ENCODE measurements at regions not wholly inside any gene's neighbourhood (a gene's known extent, or its start where the extent isn't known, plus 50 kb on each side); places are given as distances from the start of the nearest gene placed in this dataset.

DNA sequence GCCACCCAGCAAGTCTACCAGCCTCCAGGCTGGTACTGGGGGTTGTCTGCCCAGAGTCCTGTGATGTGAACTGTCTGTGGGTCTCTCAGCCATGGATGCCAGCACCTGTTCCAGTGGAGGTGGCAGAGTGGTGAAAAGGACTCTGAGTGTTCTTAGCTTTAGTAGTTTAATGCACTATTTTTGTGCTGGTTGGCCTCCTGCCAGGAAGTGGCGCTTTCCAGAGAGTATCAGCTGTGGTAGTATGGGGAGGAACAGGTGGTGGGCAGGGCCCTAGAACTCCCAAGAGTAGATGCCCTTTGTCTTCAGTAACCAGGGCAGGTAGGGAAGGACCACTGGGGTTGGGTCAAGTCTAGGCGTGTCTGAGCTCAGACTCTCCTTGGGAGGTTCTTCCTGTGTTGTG lies 356.7 kb downstream of the STK39 start:
- TF ChIP-seq EZH2 (optimal IDR thresholded peaks at IDR 0.05; ENCODE audit: low read depth, low read length) = no peak
- TF ChIP-seq, protein P1, sequence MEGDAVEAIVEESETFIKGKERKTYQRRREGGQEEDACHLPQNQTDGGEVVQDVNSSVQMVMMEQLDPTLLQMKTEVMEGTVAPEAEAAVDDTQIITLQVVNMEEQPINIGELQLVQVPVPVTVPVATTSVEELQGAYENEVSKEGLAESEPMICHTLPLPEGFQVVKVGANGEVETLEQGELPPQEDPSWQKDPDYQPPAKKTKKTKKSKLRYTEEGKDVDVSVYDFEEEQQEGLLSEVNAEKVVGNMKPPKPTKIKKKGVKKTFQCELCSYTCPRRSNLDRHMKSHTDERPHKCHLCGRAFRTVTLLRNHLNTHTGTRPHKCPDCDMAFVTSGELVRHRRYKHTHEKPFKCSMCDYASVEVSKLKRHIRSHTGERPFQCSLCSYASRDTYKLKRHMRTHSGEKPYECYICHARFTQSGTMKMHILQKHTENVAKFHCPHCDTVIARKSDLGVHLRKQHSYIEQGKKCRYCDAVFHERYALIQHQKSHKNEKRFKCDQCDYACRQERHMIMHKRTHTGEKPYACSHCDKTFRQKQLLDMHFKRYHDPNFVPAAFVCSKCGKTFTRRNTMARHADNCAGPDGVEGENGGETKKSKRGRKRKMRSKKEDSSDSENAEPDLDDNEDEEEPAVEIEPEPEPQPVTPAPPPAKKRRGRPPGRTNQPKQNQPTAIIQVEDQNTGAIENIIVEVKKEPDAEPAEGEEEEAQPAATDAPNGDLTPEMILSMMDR (IDR thresholded peaks at IDR 0.05; ENCODE audit: low read length) = no peak
- TF ChIP-seq EZH2phosphoT487 (IDR thresholded peaks at IDR 0.05; ENCODE audit: low read length) = no peak
- H3K27me3 ChIP-seq (replicated peaks; ENCODE audit: insufficient read depth, low read length) = no peaks in the 10 kb centered on the region
- no peak overlapping the region for H3K27ac ChIP-seq (ENCODE audit: low read length)

DNA sequence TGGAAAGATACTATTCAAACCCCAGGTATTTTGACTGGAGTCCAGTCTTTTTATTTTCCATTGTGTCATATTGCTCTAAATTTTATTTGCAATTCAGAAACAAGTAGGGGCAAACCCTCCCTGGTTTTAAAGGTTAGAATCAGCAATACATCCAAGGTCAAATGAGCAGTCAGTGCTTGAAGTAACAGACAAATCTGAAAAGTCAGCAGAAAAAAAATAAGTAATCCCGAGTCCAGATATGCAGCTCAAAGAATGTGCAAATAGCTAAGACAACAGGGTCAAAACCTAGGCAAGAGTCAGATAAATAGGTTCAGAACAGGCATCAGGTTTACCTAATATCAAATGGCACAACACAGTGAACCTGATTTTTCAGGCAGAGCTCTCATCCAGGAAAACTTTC lies 367.0 kb downstream of the STK39 start:
- Histone ChIP-seq H3K27ac (ENCODE audit: low read length) (no peak overlapping the region), H3K9me3 (replicated peaks; ENCODE audit: insufficient read depth, low read length) (no peaks in the 10 kb centered on the region), H3K4me2 (ENCODE audit: low read depth, low read length) (no peak overlapping the region), H4K20me1 (ENCODE audit: insufficient read depth, low read length) (no peaks in the 10 kb centered on the region), H3K4me1 (ENCODE audit: low read length) (no peaks in the 10 kb centered on the region), H3K9me2 (replicated peaks; ENCODE audit: insufficient read depth, low read length) (no peaks in the 10 kb centered on the region), H3K79me2 (ENCODE audit: low read length) (no peaks in the 10 kb centered on the region), H3K27me3 (replicated peaks; ENCODE audit: insufficient read depth, low read length) (no peaks in the 10 kb centered on the region), H3K36me3 (replicated peaks; ENCODE audit: insufficient read depth, low read length) (no peaks in the 10 kb centered on the region), H3F3A (ENCODE audit: insufficient read depth, low read length) (no peaks in the 10 kb centered on the region), H2AFZ (ENCODE audit: low read length) (no peak overlapping the region), H3K9ac (ENCODE audit: low read length) (no peak overlapping the region), H3K4me3 (ENCODE audit: low read length) (no peak overlapping the region)
- no peak for DNase-seq
- TF ChIP-seq EZH2phosphoT487 (IDR thresholded peaks at IDR 0.05; ENCODE audit: low read length) (no peak), EZH2 (optimal IDR thresholded peaks at IDR 0.05; ENCODE audit: low read depth, low read length) (no peak)
- TF ChIP-seq, protein P1 (IDR thresholded peaks at IDR 0.05; ENCODE audit: low read length) = no peak

More for the DNA sequence above, 356.7 kb downstream of the STK39 start:
- Histone ChIP-seq H3K79me2 (ENCODE audit: low read length) (no peaks in the 10 kb centered on the region), H3F3A (ENCODE audit: insufficient read depth, low read length) (no peaks in the 10 kb centered on the region), H3K9me2 (replicated peaks; ENCODE audit: insufficient read depth, low read length) (no peaks in the 10 kb centered on the region), H2AFZ (ENCODE audit: low read length) (no peak overlapping the region), H3K4me1 (ENCODE audit: low read length) (no peaks in the 10 kb centered on the region), H3K4me2 (ENCODE audit: low read depth, low read length) (no peak overlapping the region), H3K9me3 (replicated peaks; ENCODE audit: insufficient read depth, low read length) (no peaks in the 10 kb centered on the region), H4K20me1 (ENCODE audit: insufficient read depth, low read length) (no peaks in the 10 kb centered on the region), H3K4me3 (ENCODE audit: low read length) (no peak overlapping the region), H3K9ac (ENCODE audit: low read length) (no peak overlapping the region), H3K36me3 (replicated peaks; ENCODE audit: insufficient read depth, low read length) (no peaks in the 10 kb centered on the region)
- peak; percentile 8 for DNase-seq

DNA sequence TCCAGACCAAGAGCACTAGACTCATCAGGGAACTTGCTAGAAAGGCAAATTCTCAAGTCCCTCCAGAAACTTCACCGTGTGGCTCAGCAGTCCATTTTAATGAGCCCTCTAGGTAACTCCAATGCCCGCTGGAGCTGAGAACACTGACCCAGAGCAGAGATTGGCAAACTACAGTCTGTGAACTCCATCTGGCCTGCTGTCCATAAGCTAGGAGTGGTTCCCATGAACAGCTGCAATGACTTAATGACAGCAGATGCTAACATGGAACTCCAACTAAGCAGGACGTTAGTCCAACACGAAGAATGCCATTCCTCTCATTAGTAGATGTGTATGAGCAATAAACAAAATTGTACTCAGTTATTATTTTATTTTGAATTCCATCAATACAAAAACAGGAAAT lies 371.9 kb downstream of the STK39 start:
- no peaks in the 10 kb centered on the region for H4K20me1 ChIP-seq (ENCODE audit: insufficient read depth, low read length)

DNA sequence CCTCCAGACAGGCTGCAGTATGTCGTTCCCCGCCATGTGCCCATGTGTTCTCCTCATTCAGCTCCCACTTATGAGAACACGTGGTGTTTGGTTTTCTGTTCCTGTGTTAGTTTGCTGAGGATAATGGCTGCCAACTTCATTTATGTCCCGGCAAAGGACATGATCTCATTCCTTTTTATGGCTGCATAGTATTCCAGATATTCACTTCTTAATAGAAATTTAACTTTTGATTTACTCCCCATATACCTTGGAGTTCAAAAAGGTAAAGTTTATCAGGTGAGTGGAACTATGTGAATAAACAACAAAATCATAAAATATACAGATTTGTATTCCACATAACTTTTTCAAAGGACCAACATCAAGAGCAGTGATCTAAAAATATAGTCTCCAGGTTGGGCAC lies 372.6 kb downstream of the STK39 start:
- H3K4me2 ChIP-seq (ENCODE audit: low read depth, low read length) = no peak overlapping the region

More for the DNA sequence above, 371.9 kb downstream of the STK39 start:
- no peak for DNase-seq
- Histone ChIP-seq H3K4me2 (ENCODE audit: low read depth, low read length) (no peak overlapping the region), H3F3A (ENCODE audit: insufficient read depth, low read length) (no peaks in the 10 kb centered on the region), H3K9ac (ENCODE audit: low read length) (no peak overlapping the region), H3K36me3 (replicated peaks; ENCODE audit: insufficient read depth, low read length) (no peaks in the 10 kb centered on the region), H2AFZ (ENCODE audit: low read length) (no peak overlapping the region), H3K4me3 (ENCODE audit: low read length) (no peak overlapping the region), H3K27ac (ENCODE audit: low read length) (no peak overlapping the region), H3K4me1 (ENCODE audit: low read length) (no peaks in the 10 kb centered on the region), H3K9me3 (replicated peaks; ENCODE audit: insufficient read depth, low read length) (no peaks in the 10 kb centered on the region), H3K9me2 (replicated peaks; ENCODE audit: insufficient read depth, low read length) (no peaks in the 10 kb centered on the region), H3K27me3 (replicated peaks; ENCODE audit: insufficient read depth, low read length) (no peaks in the 10 kb centered on the region), H3K79me2 (ENCODE audit: low read length) (no peaks in the 10 kb centered on the region)
- no peak for TF ChIP-seq EZH2phosphoT487 (IDR thresholded peaks at IDR 0.05; ENCODE audit: low read length)

More for the DNA sequence above, 372.6 kb downstream of the STK39 start:
- H2AFZ ChIP-seq (ENCODE audit: low read length) = no peak overlapping the region
- H3F3A ChIP-seq (ENCODE audit: insufficient read depth, low read length) = no peaks in the 10 kb centered on the region
- H3K9ac ChIP-seq (ENCODE audit: low read length) = no peak overlapping the region
- no peak for DNase-seq
- no peak overlapping the region for H3K4me3 ChIP-seq (ENCODE audit: low read length)
- no peaks in the 10 kb centered on the region for H3K9me3 ChIP-seq (replicated peaks; ENCODE audit: insufficient read depth, low read length)
- H3K4me1 ChIP-seq (ENCODE audit: low read length) = no peaks in the 10 kb centered on the region
- H3K36me3 ChIP-seq (replicated peaks; ENCODE audit: insufficient read depth, low read length) = no peaks in the 10 kb centered on the region
- H3K9me2 ChIP-seq (replicated peaks; ENCODE audit: insufficient read depth, low read length) = no peaks in the 10 kb centered on the region
- no peaks in the 10 kb centered on the region for H4K20me1 ChIP-seq (ENCODE audit: insufficient read depth, low read length)
- H3K27ac ChIP-seq (ENCODE audit: low read length) = no peak overlapping the region
- no peaks in the 10 kb centered on the region for H3K27me3 ChIP-seq (replicated peaks; ENCODE audit: insufficient read depth, low read length)
- no peaks in the 10 kb centered on the region for H3K79me2 ChIP-seq (ENCODE audit: low read length)
- TF ChIP-seq EZH2 (optimal IDR thresholded peaks at IDR 0.05; ENCODE audit: low read depth, low read length) (no peak), EZH2phosphoT487 (IDR thresholded peaks at IDR 0.05; ENCODE audit: low read length) (no peak)
- TF ChIP-seq, protein P1 (IDR thresholded peaks at IDR 0.05; ENCODE audit: low read length) = no peak

Measured in MM.1S (cell line).